HCT116 (cell line): ENCODE measurements at regions not wholly inside any gene's neighbourhood (a gene's known extent, or its start where the extent isn't known, plus 50 kb on each side); places are given as distances from the start of the nearest gene placed in this dataset.

Experiments used
- ATAC-seq: fragments of 200-7000 bp; cut with Tn5 transposase; 2 replicates; pipeline ENCODE4 v1.9.1; 2020; ENCODE audit warnings: mild to moderate bottlenecking, moderate library complexity
- BruUV-seq: library from RNA; stranded (reverse); fragments of 400-500 nt; replicated peaks from 2 replicates; lab custom pipeline; 2021; lab: Mats Ljungman, UMichigan
- CTCF ChIA-PET: fragments of 300-600 bp; sonication (Branson Sonifier 250); formaldehyde crosslinking; loops from one replicate; lab custom pipeline; 2021; ENCODE audit warnings: antibody characterized with exemption; lab: Charles Lee
- POLR2A ChIA-PET: fragments of 300-600, 350-600 bp; sonication (Branson Sonifier 250); formaldehyde crosslinking; loops from one replicate; lab custom pipeline; 2021; ENCODE audit warnings: antibody characterized with exemption; lab: Charles Lee
- RAD21 ChIA-PET, 2 experiments: fragments of 300-600 bp; sonication (Branson Sonifier 250); formaldehyde crosslinking; loops; one replicate each; lab custom pipeline; 2023; ENCODE audit warnings: low total read pairs in 2 of 2; ENCODE audit not compliant: uncharacterized antibody in 2 of 2, unreplicated experiment in 2 of 2, low non-redundant PET in 1 of 2; lab: Charles Lee
- DNase-seq: peaks from one replicate; pipeline ENCODE4 v3.0.0-alpha.2; 2010; ENCODE audit warnings: low read depth, low spot score
- H2AFZ ChIP-seq: fragments of 200-600 bp; shearing (Covaris generic), sonication (generic); 2 replicates; pipeline ENCODE4 v1.6.1; 2017; ENCODE audit warnings: low read depth, mixed run types, mixed read lengths, antibody characterized with exemption, low read length; ENCODE audit not compliant: poor library complexity, severe bottlenecking
- H3K27ac ChIP-seq: 2 replicates; pipeline ENCODE4 v1.5.1; 2012; ENCODE audit warnings: low read depth, low read length
- H3K27me3 ChIP-seq: fragments of 200-600 bp; sonication (generic); 2 replicates; pipeline ENCODE4 v1.6.1; 2016; ENCODE audit warnings: mixed run types, low read length, mixed read lengths; ENCODE audit not compliant: insufficient read depth
- H3K36me3 ChIP-seq, 2 experiments: fragments of 200-500 bp in 1 of 2; fragments of 200-600 bp in 1 of 2; sonication (Bioruptor generic) in 1 of 2; sonication (generic) in 1 of 2; 2 replicates each; pipeline versions ENCODE4 v1.5.1 to v1.6.1; 2014 to 2016; ENCODE audit warnings: low read length in 2 of 2, inconsistent platforms in 1 of 2, mixed read lengths in 1 of 2, mixed run types in 1 of 2; ENCODE audit not compliant: insufficient read depth in 2 of 2, control insufficient read depth in 1 of 2
- H3K4me1 ChIP-seq, 2 experiments: fragments of 200-600 bp in 1 of 2; sonication (generic) in 1 of 2; 2 replicates each; pipeline versions ENCODE4 v1.5.1 to v1.6.1; 2012 to 2017; ENCODE audit warnings: low read length in 2 of 2, inconsistent platforms in 1 of 2, mild to moderate bottlenecking in 1 of 2, mixed read lengths in 1 of 2, mixed run types in 1 of 2, moderate library complexity in 1 of 2; ENCODE audit not compliant: insufficient read depth in 2 of 2, control insufficient read depth in 1 of 2
- H3K4me2 ChIP-seq: fragments of 200-600 bp; sonication (generic); 2 replicates; pipeline ENCODE4 v1.6.1; 2017; ENCODE audit warnings: mixed run types, low read length, mixed read lengths
- H3K4me3 ChIP-seq, 2 experiments: fragments of 200-600 bp in 1 of 2; sonication (generic) in 1 of 2; replicated peaks in 1 of 2; 2 replicates each; pipeline ENCODE4 v1.5.1; 2011 to 2016; ENCODE audit warnings: low read length in 2 of 2, control low read depth in 1 of 2, low read depth in 1 of 2, mild to moderate bottlenecking in 1 of 2, mixed read lengths in 1 of 2, mixed run types in 1 of 2
- H3K79me2 ChIP-seq: fragments of 200-600 bp; sonication (generic); 2 replicates; pipeline ENCODE4 v1.6.1; 2017; ENCODE audit warnings: mild to moderate bottlenecking, mixed run types, low read length, moderate library complexity, mixed read lengths; ENCODE audit not compliant: insufficient read depth
- H3K9ac ChIP-seq: fragments of 200-600 bp; sonication (generic); 2 replicates; pipeline ENCODE4 v1.6.1; 2016; ENCODE audit warnings: low read length, mixed read lengths
- H3K9me2 ChIP-seq: fragments of 200-600 bp; sonication (generic), shearing (Covaris generic); 2 replicates; pipeline ENCODE4 v1.6.1; 2017; ENCODE audit warnings: mixed run types, mild to moderate bottlenecking, moderate library complexity; ENCODE audit not compliant: insufficient read depth
- H3K9me3 ChIP-seq, 2 experiments: fragments of 200-500 bp in 1 of 2; fragments of 200-600 bp in 1 of 2; sonication (Bioruptor generic) in 1 of 2; sonication (generic) in 1 of 2; 2 replicates each; pipeline ENCODE4 v1.6.1; 2014 to 2017; ENCODE audit warnings: low read length in 2 of 2, mixed read lengths in 2 of 2, inconsistent platforms in 1 of 2, low read depth in 1 of 2, mild to moderate bottlenecking in 1 of 2, mixed run types in 1 of 2, moderate library complexity in 1 of 2; ENCODE audit not compliant: control insufficient read depth in 1 of 2, insufficient read depth in 1 of 2
- H4K20me1 ChIP-seq: fragments of 200-600 bp; sonication (generic), shearing (Covaris generic); 2 replicates; pipeline ENCODE4 v1.6.1; 2017; ENCODE audit warnings: mixed run types, mild to moderate bottlenecking, moderate library complexity; ENCODE audit not compliant: insufficient read depth
- CBX3 ChIP-seq: IDR thresholded peaks from 2 replicates; pipeline ENCODE4 v1.6.1; 2012; ENCODE audit warnings: low read depth
- CEBPB ChIP-seq: IDR thresholded peaks from 2 replicates; pipeline ENCODE4 v1.6.1; 2012; ENCODE audit warnings: low read depth
- ELF1 ChIP-seq: IDR thresholded peaks from 2 replicates; pipeline ENCODE4 v1.6.1; 2012; ENCODE audit warnings: low read depth, borderline replicate concordance
- EZH2 ChIP-seq: fragments of 200-600 bp; sonication (generic); IDR thresholded peaks from 2 replicates; pipeline ENCODE4 v1.6.1; 2017; ENCODE audit warnings: antibody characterized with exemption, mixed run types
- EZH2phosphoT487 ChIP-seq: fragments of 200-600 bp; IDR thresholded peaks from 2 replicates; pipeline ENCODE4 v1.6.1; 2018; ENCODE audit warnings: antibody characterized with exemption, borderline replicate concordance
- FOSL1 ChIP-seq: IDR thresholded peaks from 2 replicates; pipeline ENCODE4 v1.6.1; 2012; ENCODE audit warnings: low read depth
- JUND ChIP-seq: IDR thresholded peaks from 2 replicates; pipeline ENCODE4 v1.6.1; 2012
- RAD21 ChIP-seq: IDR thresholded peaks from 2 replicates; pipeline ENCODE4 v1.6.1; 2012; ENCODE audit warnings: low read depth, mild to moderate bottlenecking
- SP1 ChIP-seq: IDR thresholded peaks from 2 replicates; pipeline ENCODE4 v1.6.1; 2012; ENCODE audit warnings: low read depth
- SRF ChIP-seq: IDR thresholded peaks from 2 replicates; pipeline ENCODE4 v1.6.1; 2012; ENCODE audit warnings: low read depth
- TCF7L2 ChIP-seq: IDR thresholded peaks from 2 replicates; pipeline ENCODE4 v1.7.0; 2011; ENCODE audit warnings: borderline replicate concordance, inconsistent platforms; ENCODE audit not compliant: insufficient read depth, insufficient read length; ENCODE audit errors: extremely low read depth
- ZNF274 ChIP-seq: fragments of 200-500 bp; sonication (Bioruptor generic); IDR thresholded peaks from 2 replicates; pipeline ENCODE4 v1.6.1; 2014; ENCODE audit warnings: mild to moderate bottlenecking, low read depth, low read length, inconsistent platforms
- intact Hi-C: fragments of 100-400 bp; cut with micrococcal nuclease; formaldehyde crosslinking; loops from 2 replicates; pipeline ENCODE4 v1.10.0; 2022
- TF ChIP-seq, protein P1 (sequence below): IDR thresholded peaks from 2 replicates; pipeline ENCODE4 v1.6.1; 2012
- TF ChIP-seq, protein P2 (sequence below): IDR thresholded peaks from 2 replicates; pipeline ENCODE4 v1.6.1; 2011; ENCODE audit warnings: mild to moderate bottlenecking, low read length, moderate library complexity; ENCODE audit not compliant: insufficient replicate concordance; ENCODE audit errors: extremely low read depth
- TF ChIP-seq, protein P3 (sequence below): IDR thresholded peaks from 2 replicates; pipeline ENCODE4 v1.6.1; 2012
- TF ChIP-seq, protein P4 (sequence below), 3 experiments: fragments of 200-600 bp in 1 of 3; sonication (generic) in 1 of 3; IDR thresholded peaks in 2 of 3; conservative IDR thresholded peaks in 1 of 3; 2 replicates each; pipeline ENCODE4 v1.5.1; 2012 to 2017; ENCODE audit warnings: low read depth in 2 of 3, low read length in 2 of 3, antibody characterized with exemption in 1 of 3, borderline replicate concordance in 1 of 3, control low read depth in 1 of 3, mild to moderate bottlenecking in 1 of 3, mixed read lengths in 1 of 3, mixed run types in 1 of 3, moderate library complexity in 1 of 3; ENCODE audit not compliant: insufficient read depth in 1 of 3

DNA sequence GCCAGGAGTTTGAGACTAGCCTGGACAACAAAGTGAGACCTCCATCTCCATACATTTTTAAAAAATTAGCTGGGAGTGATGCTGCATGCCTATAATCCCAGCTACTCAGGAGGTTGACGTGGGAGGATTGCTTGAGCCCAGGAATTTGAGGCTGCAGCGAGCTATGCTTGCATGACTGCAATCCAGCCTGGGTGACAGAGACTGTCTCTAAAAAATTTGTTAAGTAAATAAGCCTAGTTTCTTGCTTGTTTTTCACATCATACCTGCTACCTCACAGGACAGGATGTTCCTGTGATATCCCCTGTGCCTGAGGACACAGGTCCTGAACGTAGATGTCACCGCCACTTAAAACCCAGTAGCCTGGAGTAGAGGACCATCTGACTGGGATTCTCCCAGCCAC is 348.6 kb downstream of the MN1 start:
- no peak overlapping the region for H3K27ac ChIP-seq
- CTCF ChIA-PET: no interaction called here

More for the DNA sequence above, 348.6 kb downstream of the MN1 start:
- Histone ChIP-seq H3K9me2 (no peaks in the 10 kb centered on the region), H3K9ac (no peak overlapping the region), H3K27me3 (peaks cover under 1% of the 10 kb centered on the region), H3K36me3 (no peaks in the 10 kb centered on the region), H4K20me1 (no peaks in the 10 kb centered on the region), H3K4me3 (no peak overlapping the region), H3K4me1 (peaks cover 0 to 12% of the 10 kb centered on the region in 2 experiments; a peak in 2 of 4 replicates), H3K79me2 (no peaks in the 10 kb centered on the region), H3K9me3 (no peaks in the 10 kb centered on the region), H2AFZ (no peak overlapping the region), H3K4me2 (no peak overlapping the region)
- DNase-seq (no peak), ATAC-seq (no peak)
- ChIA-PET POLR2A (no interaction called here), RAD21 (no interaction called here)
- BruUV-seq: no TSS peak
- TF ChIP-seq TCF7L2 (no peak), ELF1 (no peak), SP1 (no peak), ZNF274 (no peak), SRF (no peak), CBX3 (no peak), FOSL1 (no peak), EZH2phosphoT487 (no peak), RAD21 (no peak), EZH2 (no peak), JUND (no peak), CEBPB (no peak)
- TF ChIP-seq, protein P1, sequence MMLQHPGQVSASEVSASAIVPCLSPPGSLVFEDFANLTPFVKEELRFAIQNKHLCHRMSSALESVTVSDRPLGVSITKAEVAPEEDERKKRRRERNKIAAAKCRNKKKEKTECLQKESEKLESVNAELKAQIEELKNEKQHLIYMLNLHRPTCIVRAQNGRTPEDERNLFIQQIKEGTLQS: no peak
- TF ChIP-seq, protein P2, sequence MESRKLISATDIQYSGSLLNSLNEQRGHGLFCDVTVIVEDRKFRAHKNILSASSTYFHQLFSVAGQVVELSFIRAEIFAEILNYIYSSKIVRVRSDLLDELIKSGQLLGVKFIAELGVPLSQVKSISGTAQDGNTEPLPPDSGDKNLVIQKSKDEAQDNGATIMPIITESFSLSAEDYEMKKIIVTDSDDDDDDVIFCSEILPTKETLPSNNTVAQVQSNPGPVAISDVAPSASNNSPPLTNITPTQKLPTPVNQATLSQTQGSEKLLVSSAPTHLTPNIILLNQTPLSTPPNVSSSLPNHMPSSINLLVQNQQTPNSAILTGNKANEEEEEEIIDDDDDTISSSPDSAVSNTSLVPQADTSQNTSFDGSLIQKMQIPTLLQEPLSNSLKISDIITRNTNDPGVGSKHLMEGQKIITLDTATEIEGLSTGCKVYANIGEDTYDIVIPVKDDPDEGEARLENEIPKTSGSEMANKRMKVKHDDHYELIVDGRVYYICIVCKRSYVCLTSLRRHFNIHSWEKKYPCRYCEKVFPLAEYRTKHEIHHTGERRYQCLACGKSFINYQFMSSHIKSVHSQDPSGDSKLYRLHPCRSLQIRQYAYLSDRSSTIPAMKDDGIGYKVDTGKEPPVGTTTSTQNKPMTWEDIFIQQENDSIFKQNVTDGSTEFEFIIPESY: no peak
- TF ChIP-seq, protein P3, sequence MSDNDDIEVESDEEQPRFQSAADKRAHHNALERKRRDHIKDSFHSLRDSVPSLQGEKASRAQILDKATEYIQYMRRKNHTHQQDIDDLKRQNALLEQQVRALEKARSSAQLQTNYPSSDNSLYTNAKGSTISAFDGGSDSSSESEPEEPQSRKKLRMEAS: no peak
- TF ChIP-seq, protein P4, sequence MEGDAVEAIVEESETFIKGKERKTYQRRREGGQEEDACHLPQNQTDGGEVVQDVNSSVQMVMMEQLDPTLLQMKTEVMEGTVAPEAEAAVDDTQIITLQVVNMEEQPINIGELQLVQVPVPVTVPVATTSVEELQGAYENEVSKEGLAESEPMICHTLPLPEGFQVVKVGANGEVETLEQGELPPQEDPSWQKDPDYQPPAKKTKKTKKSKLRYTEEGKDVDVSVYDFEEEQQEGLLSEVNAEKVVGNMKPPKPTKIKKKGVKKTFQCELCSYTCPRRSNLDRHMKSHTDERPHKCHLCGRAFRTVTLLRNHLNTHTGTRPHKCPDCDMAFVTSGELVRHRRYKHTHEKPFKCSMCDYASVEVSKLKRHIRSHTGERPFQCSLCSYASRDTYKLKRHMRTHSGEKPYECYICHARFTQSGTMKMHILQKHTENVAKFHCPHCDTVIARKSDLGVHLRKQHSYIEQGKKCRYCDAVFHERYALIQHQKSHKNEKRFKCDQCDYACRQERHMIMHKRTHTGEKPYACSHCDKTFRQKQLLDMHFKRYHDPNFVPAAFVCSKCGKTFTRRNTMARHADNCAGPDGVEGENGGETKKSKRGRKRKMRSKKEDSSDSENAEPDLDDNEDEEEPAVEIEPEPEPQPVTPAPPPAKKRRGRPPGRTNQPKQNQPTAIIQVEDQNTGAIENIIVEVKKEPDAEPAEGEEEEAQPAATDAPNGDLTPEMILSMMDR (IDR thresholded peaks at IDR 0.05 in 2 of 3, conservative IDR thresholded peaks at IDR 0.05 in 1 of 3; ENCODE audit: borderline replicate concordance in 1 of 3, insufficient read depth in 1 of 3, low read depth in 2 of 3, low read length in 2 of 3): no peak
- intact Hi-C loops: no loop called here
